GM12878 (cell line): ENCODE measurements at regions not wholly inside any gene's neighbourhood (a gene's known extent, or its start where the extent isn't known, plus 50 kb on each side); places are given as distances from the start of the nearest gene placed in this dataset.

Source experiments
- BHLHE40 ChIP-seq, 2 experiments: fragments of 450-650 bp in 1 of 2; IDR thresholded peaks; 2 replicates each; pipeline ENCODE4 v1.6.1; 2011 to 2017; ENCODE audit warnings: low read depth in 2 of 2, borderline replicate concordance in 1 of 2, improper control_type of control experiment in 1 of 2, low read length in 1 of 2, mild to moderate bottlenecking in 1 of 2
- BMI1 ChIP-seq: fragments of 450-650 bp; IDR thresholded peaks from 2 replicates; pipeline ENCODE4 v1.6.1; 2016; ENCODE audit warnings: mild to moderate bottlenecking, moderate library complexity, borderline replicate concordance
- BRCA1 ChIP-seq: IDR thresholded peaks from 2 replicates; pipeline ENCODE4 v1.6.1; 2011; ENCODE audit warnings: low read depth, low read length, improper control_type of control experiment
- CBX5 ChIP-seq: sonication (generic); IDR thresholded peaks from 2 replicates; pipeline ENCODE4 v1.6.1; 2016; ENCODE audit warnings: low read depth, moderate library complexity, mild to moderate bottlenecking, inconsistent platforms
- CEBPB ChIP-seq, 2 experiments: fragments of 150-350 bp in 1 of 2; IDR thresholded peaks; 2 replicates each; pipeline ENCODE4 v1.6.1; 2012 to 2014; ENCODE audit warnings: low read depth in 2 of 2, low read length in 2 of 2, borderline replicate concordance in 1 of 2, inconsistent platforms in 1 of 2
- CHD2 ChIP-seq: IDR thresholded peaks from 2 replicates; pipeline ENCODE4 v1.6.1; 2011; ENCODE audit warnings: low read depth, low read length, improper control_type of control experiment, borderline replicate concordance
- ESRRA ChIP-seq: IDR thresholded peaks from 2 replicates; pipeline ENCODE4 v1.6.1; 2012; ENCODE audit warnings: mild to moderate bottlenecking, low read length, improper control_type of control experiment
- HDAC2 ChIP-seq: fragments of 200-600 bp; sonication (generic); IDR thresholded peaks from 2 replicates; pipeline ENCODE4 v1.6.1; 2017
- HDAC6 ChIP-seq: fragments of 200-600 bp; sonication (generic); IDR thresholded peaks from one replicate; pipeline ENCODE4 v1.8.0; 2017; ENCODE audit warnings: antibody characterized with exemption; ENCODE audit not compliant: unreplicated experiment
- IRF3 ChIP-seq: fragments of 450-650 bp; IDR thresholded peaks from 2 replicates; pipeline ENCODE4 v1.6.1; 2014; ENCODE audit warnings: mild to moderate bottlenecking
- LARP7 ChIP-seq: fragments of 450-650 bp; IDR thresholded peaks from 2 replicates; pipeline ENCODE4 v1.6.1; 2017; ENCODE audit warnings: mild to moderate bottlenecking
- MYC ChIP-seq: IDR thresholded peaks from 2 replicates; pipeline ENCODE4 v1.6.1; 2011; ENCODE audit warnings: mild to moderate bottlenecking, low read length, moderate library complexity, inconsistent platforms; ENCODE audit not compliant: insufficient read depth, insufficient replicate concordance, insufficient read length, severe bottlenecking
- NBN ChIP-seq: fragments of 450-650 bp; IDR thresholded peaks from 2 replicates; pipeline ENCODE4 v1.6.1; 2016
- NFYA ChIP-seq: IDR thresholded peaks from 2 replicates; pipeline ENCODE4 v1.6.1; 2011; ENCODE audit warnings: low read depth, mild to moderate bottlenecking, low read length, improper control_type of control experiment, borderline replicate concordance
- POLR2A ChIP-seq: IDR thresholded peaks from 2 replicates; pipeline ENCODE4 v1.6.1; 2011; ENCODE audit warnings: low read depth, mild to moderate bottlenecking, low read length
- POLR2AphosphoS2 ChIP-seq: IDR thresholded peaks from 2 replicates; pipeline ENCODE4 v1.6.1; 2011; ENCODE audit warnings: low read depth, mild to moderate bottlenecking, low read length, improper control_type of control experiment, moderate library complexity
- RUNX3 ChIP-seq: IDR thresholded peaks from 2 replicates; pipeline ENCODE4 v1.6.1; 2012; ENCODE audit warnings: low read length, inconsistent platforms
- SKIL ChIP-seq: fragments of 450-650 bp; IDR thresholded peaks from 2 replicates; pipeline ENCODE4 v1.6.1; 2017; ENCODE audit warnings: mild to moderate bottlenecking, low read depth, inconsistent platforms; ENCODE audit not compliant: poor library complexity, severe bottlenecking
- SPI1 ChIP-seq: IDR thresholded peaks from 2 replicates; pipeline ENCODE4 v1.6.1; 2011; ENCODE audit warnings: low read depth, mild to moderate bottlenecking, low read length, moderate library complexity, borderline replicate concordance; ENCODE audit not compliant: insufficient read depth
- SUZ12 ChIP-seq: fragments of 200-600 bp; sonication (generic); IDR thresholded peaks from one replicate; pipeline ENCODE4 v1.6.1; 2018; ENCODE audit warnings: antibody characterized with exemption, mild to moderate bottlenecking; ENCODE audit not compliant: unreplicated experiment
- TBL1XR1 ChIP-seq: IDR thresholded peaks from 2 replicates; pipeline ENCODE4 v1.6.1; 2012; ENCODE audit warnings: low read depth, low read length, improper control_type of control experiment
- YBX1 ChIP-seq: fragments of 450-650 bp; IDR thresholded peaks from 2 replicates; pipeline ENCODE4 v1.6.1; 2016; ENCODE audit warnings: antibody characterized with exemption
- ZNF384 ChIP-seq: IDR thresholded peaks from 2 replicates; pipeline ENCODE4 v1.6.1; 2012; ENCODE audit warnings: low read depth, mild to moderate bottlenecking, low read length, improper control_type of control experiment, borderline replicate concordance
- ZZZ3 ChIP-seq: IDR thresholded peaks from 2 replicates; pipeline ENCODE4 v1.6.1; 2011; ENCODE audit warnings: low read depth; ENCODE audit not compliant: control insufficient read depth, insufficient read length
- TF ChIP-seq, protein P1 (sequence below): fragments of 450-650 bp; formaldehyde crosslinking; IDR thresholded peaks from 2 replicates; pipeline ENCODE4 v1.5.0; 2022; ENCODE audit warnings: mild to moderate bottlenecking, missing genetic modification characterization

- TF ChIP-seq IRF3 = no peak
- peak; percentile 73 for TF ChIP-seq NBN
- peak in 1 of 2 experiments; percentile 39; a peak in 2 of 4 replicates for TF ChIP-seq BHLHE40 (IDR thresholded peaks at IDR 0.05; ENCODE audit: borderline replicate concordance in 1 of 2, low read depth in 2 of 2, low read length in 1 of 2)
- no peak for TF ChIP-seq HDAC2
- no peak for TF ChIP-seq ESRRA
- TF ChIP-seq CEBPB (IDR thresholded peaks at IDR 0.05; ENCODE audit: borderline replicate concordance in 1 of 2, low read depth in 2 of 2, low read length in 2 of 2) = peak in 1 of 2 experiments; percentile 57; a peak in 1 of 4 replicates
- TF ChIP-seq LARP7 = no peak
- TF ChIP-seq TBL1XR1 = peak; percentile 96
- no peak for TF ChIP-seq NFYA
- no peak for TF ChIP-seq ZZZ3
- peak; percentile 37; the same call in 1 of the 2 replicates for TF ChIP-seq CHD2
- TF ChIP-seq BMI1 = no peak; the same call in 1 of the 2 replicates
- no peak for TF ChIP-seq HDAC6
- peak; percentile 91 for TF ChIP-seq SKIL
- TF ChIP-seq SUZ12 = no peak
- TF ChIP-seq, protein P1, sequence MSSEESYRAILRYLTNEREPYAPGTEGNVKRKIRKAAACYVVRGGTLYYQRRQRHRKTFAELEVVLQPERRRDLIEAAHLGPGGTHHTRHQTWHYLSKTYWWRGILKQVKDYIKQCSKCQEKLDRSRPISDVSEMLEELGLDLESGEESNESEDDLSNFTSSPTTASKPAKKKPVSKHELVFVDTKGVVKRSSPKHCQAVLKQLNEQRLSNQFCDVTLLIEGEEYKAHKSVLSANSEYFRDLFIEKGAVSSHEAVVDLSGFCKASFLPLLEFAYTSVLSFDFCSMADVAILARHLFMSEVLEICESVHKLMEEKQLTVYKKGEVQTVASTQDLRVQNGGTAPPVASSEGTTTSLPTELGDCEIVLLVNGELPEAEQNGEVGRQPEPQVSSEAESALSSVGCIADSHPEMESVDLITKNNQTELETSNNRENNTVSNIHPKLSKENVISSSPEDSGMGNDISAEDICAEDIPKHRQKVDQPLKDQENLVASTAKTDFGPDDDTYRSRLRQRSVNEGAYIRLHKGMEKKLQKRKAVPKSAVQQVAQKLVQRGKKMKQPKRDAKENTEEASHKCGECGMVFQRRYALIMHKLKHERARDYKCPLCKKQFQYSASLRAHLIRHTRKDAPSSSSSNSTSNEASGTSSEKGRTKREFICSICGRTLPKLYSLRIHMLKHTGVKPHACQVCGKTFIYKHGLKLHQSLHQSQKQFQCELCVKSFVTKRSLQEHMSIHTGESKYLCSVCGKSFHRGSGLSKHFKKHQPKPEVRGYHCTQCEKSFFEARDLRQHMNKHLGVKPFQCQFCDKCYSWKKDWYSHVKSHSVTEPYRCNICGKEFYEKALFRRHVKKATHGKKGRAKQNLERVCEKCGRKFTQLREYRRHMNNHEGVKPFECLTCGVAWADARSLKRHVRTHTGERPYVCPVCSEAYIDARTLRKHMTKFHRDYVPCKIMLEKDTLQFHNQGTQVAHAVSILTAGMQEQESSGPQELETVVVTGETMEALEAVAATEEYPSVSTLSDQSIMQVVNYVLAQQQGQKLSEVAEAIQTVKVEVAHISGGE = no peak
- no peak for TF ChIP-seq YBX1
- TF ChIP-seq CBX5 = 0 out of 2 replicates have a peak, but pooled peaks have one; percentile 82
- no peak for TF ChIP-seq POLR2A
- no peak for TF ChIP-seq SPI1
- TF ChIP-seq ZNF384 = no peak
- TF ChIP-seq BRCA1 = no peak
- TF ChIP-seq RUNX3 = peak; percentile 97
- no peak for TF ChIP-seq MYC
- TF ChIP-seq POLR2AphosphoS2 = no peak
Observed at GRCh38 chr12:93167841-93168492, 209.8 kb upstream of the NUDT4 start (continued).
